HL-60 (cell line): ENCODE measurements at regions not wholly inside any gene's neighbourhood (a gene's known extent, or its start where the extent isn't known, plus 50 kb on each side); places are given as distances from the start of the nearest gene placed in this dataset.

Source experiments
- DNase-seq, 2 experiments: peaks; one replicate each; pipeline ENCODE4 v3.0.0-alpha.2; 2010 to 2020; ENCODE audit warnings: low read depth in 1 of 2, low spot score in 1 of 2
- H3K27ac ChIP-seq: fragments of 250-450 bp; sonication (Bioruptor Pico); replicated peaks from 2 replicates; pipeline ENCODE4 v1.5.1; 2020; ENCODE audit warnings: mild to moderate bottlenecking, moderate library complexity
- H3K27me3 ChIP-seq: fragments of 250-450 bp; sonication (Bioruptor Pico); 2 replicates; pipeline ENCODE4 v1.5.1; 2021; ENCODE audit warnings: mild to moderate bottlenecking, moderate library complexity; ENCODE audit not compliant: insufficient read depth, poor library complexity, severe bottlenecking
- H3K4me3 ChIP-seq: replicated peaks from 2 replicates; pipeline ENCODE4 v1.5.1; 2011; ENCODE audit warnings: mild to moderate bottlenecking, control low read depth, low read length; ENCODE audit not compliant: insufficient read depth
- CTCF ChIP-seq: IDR thresholded peaks from one replicate; pipeline ENCODE4 v1.5.1; 2011; ENCODE audit warnings: low read length, control low read depth, inconsistent platforms; ENCODE audit not compliant: insufficient read depth
- GABPA ChIP-seq: IDR thresholded peaks from 2 replicates; pipeline ENCODE4 v1.6.1; 2012; ENCODE audit warnings: low read depth
- POLR2AphosphoS5 ChIP-seq: IDR thresholded peaks from 2 replicates; pipeline ENCODE4 v1.6.1; 2012; ENCODE audit warnings: low read depth
- REST ChIP-seq: IDR thresholded peaks from 2 replicates; pipeline ENCODE4 v1.6.1; 2012; ENCODE audit warnings: low read depth; ENCODE audit not compliant: insufficient replicate concordance
- SPI1 ChIP-seq: IDR thresholded peaks from 2 replicates; pipeline ENCODE4 v1.6.1; 2012; ENCODE audit warnings: low read depth, mild to moderate bottlenecking, borderline replicate concordance

- H3K4me3 ChIP-seq = no peak overlapping the region
- H3K27me3 ChIP-seq = no peaks in the 10 kb centered on the region
- no peak overlapping the region for H3K27ac ChIP-seq
- TF ChIP-seq REST (no peak), GABPA (no peak), CTCF (no peak)
- no peak for DNase-seq
Measured at GRCh38 chr6:106874481-106874880, 100.0 kb downstream of the CD24 start.

GRCh38 chr6:106872049-106872448 lies 102.5 kb downstream of the CD24 start:
- no peak for TF ChIP-seq REST
- TF ChIP-seq POLR2AphosphoS5 = no peak
- no peak for TF ChIP-seq GABPA
- no peak for TF ChIP-seq CTCF
- TF ChIP-seq SPI1 = no peak
- H3K4me3 ChIP-seq = no peak overlapping the region
- no peaks in the 10 kb centered on the region for H3K27me3 ChIP-seq
- H3K27ac ChIP-seq = no peak overlapping the region
- no peak for DNase-seq

- H3K27ac ChIP-seq = no peak overlapping the region
- TF ChIP-seq SPI1 = no peak
- TF ChIP-seq POLR2AphosphoS5 = no peak
- TF ChIP-seq GABPA = no peak
- TF ChIP-seq REST = no peak
- no peak for TF ChIP-seq CTCF
- no peak overlapping the region for H3K4me3 ChIP-seq
- H3K27me3 ChIP-seq = no peaks in the 10 kb centered on the region
- DNase-seq = no peak
Measured at GRCh38 chr6:106870824-106871717, 103.5 kb downstream of the CD24 start.
